Spleen (tissue), 7 donors: ENCODE measurements at regions not wholly inside any gene's neighbourhood (a gene's known extent, or its start where the extent isn't known, plus 50 kb on each side); places are given as distances from the start of the nearest gene placed in this dataset.

Experiments
- CTCF ChIP-seq, 11 experiments: fragments of 200-600 bp in 7 of 11; fragments of 450-650 bp in 4 of 11; sonication (generic) in 4 of 11; IDR thresholded peaks in 8 of 11; conservative IDR thresholded peaks in 3 of 11; 1 replicate in 7 of 11; 2 replicates in 4 of 11; pipeline versions ENCODE4 v1.4.0 to v1.8.0; 2016 to 2021; ENCODE audit warnings: antibody characterized with exemption in 11 of 11, inconsistent platforms in 4 of 11, mild to moderate bottlenecking in 1 of 11
- POLR2A ChIP-seq, 3 donors: fragments of 450-650 bp; IDR thresholded peaks; one replicate each; pipeline ENCODE4 v1.5.1; 2017; ENCODE audit warnings: antibody characterized with exemption in 3 of 3, mild to moderate bottlenecking in 1 of 3
- POLR2AphosphoS5 ChIP-seq, 3 donors: sonication (generic); formaldehyde crosslinking; IDR thresholded peaks; one replicate each; pipeline ENCODE4 v1.5.1; 2017; ENCODE audit warnings: antibody characterized with exemption in 3 of 3
- donor health status: DM: no; HTN: no; CAD: no; lungs with moderate emphysema.
- donor health status: DM: no; HTN: no; CAD: no.
- donor health status: DM: no; HTN: no; CAD: no.

- TF ChIP-seq CTCF (IDR thresholded peaks at IDR 0.05 in 8 of 11, conservative IDR thresholded peaks at IDR 0.05 in 3 of 11), result no peak
- TF ChIP-seq POLR2A (IDR thresholded peaks at IDR 0.05), result no peak
- TF ChIP-seq POLR2AphosphoS5 (IDR thresholded peaks at IDR 0.05), result no peak
Observed at GRCh38 chr12:115114140-115114539, 430.2 kb upstream of the TBX3 start.
